ENCODE measurements at regions not wholly inside any gene's neighbourhood (a gene's known extent, or its start where the extent isn't known, plus 50 kb on each side); places are given as distances from the start of the nearest gene placed in this dataset.

DNA sequence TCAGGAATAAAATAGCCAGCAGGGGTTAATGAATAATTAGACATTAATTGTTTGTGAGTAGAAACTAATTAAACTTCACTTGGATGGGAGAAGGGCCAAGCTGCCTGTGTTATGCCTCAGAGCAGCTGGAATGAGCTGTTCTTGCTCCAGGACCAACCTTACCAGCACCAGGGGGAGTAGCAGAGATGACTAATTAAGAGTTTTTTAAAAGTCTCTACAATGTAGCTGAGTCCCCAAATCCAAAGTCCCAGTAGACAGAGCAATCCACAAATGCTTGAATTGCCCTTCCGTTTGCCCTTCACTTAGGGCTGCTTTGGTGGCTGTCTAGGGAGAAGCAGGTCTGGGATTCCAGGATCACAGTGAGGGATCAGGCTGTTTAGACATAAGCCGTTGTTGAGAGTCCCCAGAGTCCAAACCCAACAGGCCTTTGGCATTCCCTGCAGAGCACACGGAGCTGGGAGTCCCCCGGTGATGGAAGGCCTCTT lies 59.4 kb downstream of the RHOB start:
- TF ChIP-seq NFRKB (IDR thresholded peaks at IDR 0.05) (no peak), ARNT (IDR thresholded peaks at IDR 0.05) (no peak), BHLHE40 (IDR thresholded peaks at IDR 0.05; ENCODE audit: borderline replicate concordance) (no peak), PKNOX1 (IDR thresholded peaks at IDR 0.05) (no peak), ELF4 (IDR thresholded peaks at IDR 0.05) (no peak), SUZ12 (IDR thresholded peaks at IDR 0.05) (no peak), SP1 (IDR thresholded peaks at IDR 0.05) (no peak), FOXK2 (IDR thresholded peaks at IDR 0.05) (no peak)
